Astrocyte (in vitro differentiated cells and primary cell): ENCODE measurements at regions not wholly inside any gene's neighbourhood (a gene's known extent, or its start where the extent isn't known, plus 50 kb on each side); places are given as distances from the start of the nearest gene placed in this dataset.

ENCODE experiments used
- CTCF ChIP-seq: IDR thresholded peaks from 2 replicates; pipeline ENCODE4 v1.5.1; 2011; ENCODE audit warnings: low read depth, mild to moderate bottlenecking, inconsistent platforms, low read length, moderate library complexity; ENCODE audit not compliant: insufficient read depth
- EZH2 ChIP-seq: IDR thresholded peaks from 2 replicates; pipeline ENCODE4 v1.6.1; 2012; ENCODE audit warnings: mild to moderate bottlenecking, low read length, inconsistent platforms; ENCODE audit not compliant: insufficient read depth

- no peak for TF ChIP-seq EZH2
- no peak for TF ChIP-seq CTCF
These were observed 453.9 kb downstream of the BRD1 start for GRCh38 chr22:49373801-49374226.
